ENCODE measurements at regions not wholly inside any gene's neighbourhood (a gene's known extent, or its start where the extent isn't known, plus 50 kb on each side); places are given as distances from the start of the nearest gene placed in this dataset.

DNA sequence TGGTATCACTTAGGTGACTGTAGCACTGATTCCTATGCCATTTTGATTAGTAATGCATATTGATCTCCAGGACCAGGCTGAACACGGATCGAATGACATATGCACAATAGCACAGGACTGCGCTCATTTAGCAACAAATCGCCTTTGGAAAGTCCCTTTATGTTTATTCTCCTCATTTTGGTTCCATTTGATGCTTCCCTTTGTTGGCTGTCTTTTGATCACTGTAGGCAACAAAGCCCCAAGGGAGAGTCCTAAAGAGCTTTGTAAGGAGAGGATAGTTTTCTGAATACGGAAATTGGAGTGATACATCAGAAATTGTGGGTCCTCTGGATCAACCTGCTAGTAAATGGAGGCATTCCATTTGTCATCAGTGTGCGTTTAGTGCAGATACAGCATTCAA, 1111.4 kb downstream of the SORCS1 start:
- DNase-seq (ENCODE audit: low spot score), result no peak
- Mint-ChIP-seq H3K27ac (no peak overlapping the region), H3K9me3 (peaks cover 7% of the 10 kb centered on the region), H3K4me1 (peaks cover 29% of the 10 kb centered on the region), H3K36me3 (no peaks in the 10 kb centered on the region), H3K27me3 (ENCODE audit: low read depth) (no peaks in the 10 kb centered on the region), H3K4me3 (no peak overlapping the region)
- ChIA-PET POLR2A (no interaction called here), CTCF (no interaction called here)
- ATAC-seq, result no peak
- TF ChIP-seq ZNF219 (CRISPR knock-in tag; IDR thresholded peaks at IDR 0.05; ENCODE audit: borderline replicate concordance), result no peak
- no peak for TF ChIP-seq OVOL2 (CRISPR knock-in tag; IDR thresholded peaks at IDR 0.05; ENCODE audit: borderline replicate concordance)
- no peak for TF ChIP-seq PREB (CRISPR knock-in tag; IDR thresholded peaks at IDR 0.05; ENCODE audit: borderline replicate concordance)
- no peak for TF ChIP-seq TEAD1 (CRISPR knock-in tag; IDR thresholded peaks at IDR 0.05)

GRCh38 chr10:106044503-106044902, 1120.0 kb downstream of the SORCS1 start:
- Mint-ChIP-seq H3K27ac (no peak overlapping the region), H3K36me3 (no peaks in the 10 kb centered on the region), H3K4me1 (peaks cover 9% of the 10 kb centered on the region), H3K27me3 (ENCODE audit: low read depth) (no peaks in the 10 kb centered on the region), H3K9me3 (no peaks in the 10 kb centered on the region), H3K4me3 (no peak overlapping the region)
- ATAC-seq (no peak), DNase-seq (ENCODE audit: low spot score) (no peak)
- CTCF ChIA-PET, result interaction anchor here (1.2 kb wide), 1 partner anchor 94 kb away, joined by 3 read pairs; no protein-coding TSS in a partner anchor
- POLR2A ChIA-PET, result no interaction called here
- TF ChIP-seq FOXP1 (CRISPR knock-in tag; IDR thresholded peaks at IDR 0.05; ENCODE audit: borderline replicate concordance) (no peak), NFYB (CRISPR knock-in tag; conservative IDR thresholded peaks at IDR 0.05; ENCODE audit: low read depth) (no peak), ZNF263 (CRISPR knock-in tag; IDR thresholded peaks at IDR 0.05; ENCODE audit: low read depth) (no peak), CBFB (CRISPR knock-in tag; IDR thresholded peaks at IDR 0.05; ENCODE audit: low read depth) (no peak), ELF4 (CRISPR knock-in tag; IDR thresholded peaks at IDR 0.05; ENCODE audit: low read depth) (no peak), ZNF396 (CRISPR knock-in tag; IDR thresholded peaks at IDR 0.05; ENCODE audit: borderline replicate concordance) (no peak), GRHL2 (CRISPR knock-in tag; IDR thresholded peaks at IDR 0.05; ENCODE audit: insufficient replicate concordance, severe bottlenecking) (no peak), TP53 (CRISPR knock-in tag; IDR thresholded peaks at IDR 0.05) (no peak), IRF1 (CRISPR knock-in tag; IDR thresholded peaks at IDR 0.05) (no peak)
- TF ChIP-seq, protein P1, sequence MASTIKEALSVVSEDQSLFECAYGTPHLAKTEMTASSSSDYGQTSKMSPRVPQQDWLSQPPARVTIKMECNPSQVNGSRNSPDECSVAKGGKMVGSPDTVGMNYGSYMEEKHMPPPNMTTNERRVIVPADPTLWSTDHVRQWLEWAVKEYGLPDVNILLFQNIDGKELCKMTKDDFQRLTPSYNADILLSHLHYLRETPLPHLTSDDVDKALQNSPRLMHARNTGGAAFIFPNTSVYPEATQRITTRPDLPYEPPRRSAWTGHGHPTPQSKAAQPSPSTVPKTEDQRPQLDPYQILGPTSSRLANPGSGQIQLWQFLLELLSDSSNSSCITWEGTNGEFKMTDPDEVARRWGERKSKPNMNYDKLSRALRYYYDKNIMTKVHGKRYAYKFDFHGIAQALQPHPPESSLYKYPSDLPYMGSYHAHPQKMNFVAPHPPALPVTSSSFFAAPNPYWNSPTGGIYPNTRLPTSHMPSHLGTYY (CRISPR knock-in tag; IDR thresholded peaks at IDR 0.05), result no peak

- POLR2A ChIA-PET, result no interaction called here
- DNase-seq (ENCODE audit: low spot score), result no peak
- no peak for ATAC-seq
- H3K27me3 Mint-ChIP-seq (ENCODE audit: low read depth), result no peaks in the 10 kb centered on the region
- CTCF ChIA-PET, result interaction anchor here (1.2 kb wide), 1 partner anchor 93 kb away, joined by 3 read pairs; no protein-coding TSS in a partner anchor
- no peaks in the 10 kb centered on the region for H3K36me3 Mint-ChIP-seq
- no peak overlapping the region for H3K4me3 Mint-ChIP-seq
- H3K27ac Mint-ChIP-seq, result no peak overlapping the region
- peaks cover 3% of the 10 kb centered on the region for H3K4me1 Mint-ChIP-seq
- no peaks in the 10 kb centered on the region for H3K9me3 Mint-ChIP-seq
- TF ChIP-seq HMGXB4 (CRISPR knock-in tag; IDR thresholded peaks at IDR 0.05) (no peak), ZNF396 (CRISPR knock-in tag; IDR thresholded peaks at IDR 0.05; ENCODE audit: borderline replicate concordance) (no peak), PRRX2 (CRISPR knock-in tag; IDR thresholded peaks at IDR 0.05) (no peak), TEAD4 (CRISPR knock-in tag; IDR thresholded peaks at IDR 0.05) (no peak), MXD4 (CRISPR knock-in tag; IDR thresholded peaks at IDR 0.05; ENCODE audit: borderline replicate concordance) (no peak), ZNF138 (CRISPR knock-in tag; conservative IDR thresholded peaks at IDR 0.05) (no peak), ZNF232 (CRISPR knock-in tag; IDR thresholded peaks at IDR 0.05) (no peak), NR3C1 (CRISPR knock-in tag; conservative IDR thresholded peaks at IDR 0.05; ENCODE audit: low read depth) (no peak), EMX1 (CRISPR knock-in tag; IDR thresholded peaks at IDR 0.05) (no peak)
- TF ChIP-seq, protein P2, sequence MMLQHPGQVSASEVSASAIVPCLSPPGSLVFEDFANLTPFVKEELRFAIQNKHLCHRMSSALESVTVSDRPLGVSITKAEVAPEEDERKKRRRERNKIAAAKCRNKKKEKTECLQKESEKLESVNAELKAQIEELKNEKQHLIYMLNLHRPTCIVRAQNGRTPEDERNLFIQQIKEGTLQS (CRISPR knock-in tag; conservative IDR thresholded peaks at IDR 0.05), result no peak
- TF ChIP-seq, protein P3, sequence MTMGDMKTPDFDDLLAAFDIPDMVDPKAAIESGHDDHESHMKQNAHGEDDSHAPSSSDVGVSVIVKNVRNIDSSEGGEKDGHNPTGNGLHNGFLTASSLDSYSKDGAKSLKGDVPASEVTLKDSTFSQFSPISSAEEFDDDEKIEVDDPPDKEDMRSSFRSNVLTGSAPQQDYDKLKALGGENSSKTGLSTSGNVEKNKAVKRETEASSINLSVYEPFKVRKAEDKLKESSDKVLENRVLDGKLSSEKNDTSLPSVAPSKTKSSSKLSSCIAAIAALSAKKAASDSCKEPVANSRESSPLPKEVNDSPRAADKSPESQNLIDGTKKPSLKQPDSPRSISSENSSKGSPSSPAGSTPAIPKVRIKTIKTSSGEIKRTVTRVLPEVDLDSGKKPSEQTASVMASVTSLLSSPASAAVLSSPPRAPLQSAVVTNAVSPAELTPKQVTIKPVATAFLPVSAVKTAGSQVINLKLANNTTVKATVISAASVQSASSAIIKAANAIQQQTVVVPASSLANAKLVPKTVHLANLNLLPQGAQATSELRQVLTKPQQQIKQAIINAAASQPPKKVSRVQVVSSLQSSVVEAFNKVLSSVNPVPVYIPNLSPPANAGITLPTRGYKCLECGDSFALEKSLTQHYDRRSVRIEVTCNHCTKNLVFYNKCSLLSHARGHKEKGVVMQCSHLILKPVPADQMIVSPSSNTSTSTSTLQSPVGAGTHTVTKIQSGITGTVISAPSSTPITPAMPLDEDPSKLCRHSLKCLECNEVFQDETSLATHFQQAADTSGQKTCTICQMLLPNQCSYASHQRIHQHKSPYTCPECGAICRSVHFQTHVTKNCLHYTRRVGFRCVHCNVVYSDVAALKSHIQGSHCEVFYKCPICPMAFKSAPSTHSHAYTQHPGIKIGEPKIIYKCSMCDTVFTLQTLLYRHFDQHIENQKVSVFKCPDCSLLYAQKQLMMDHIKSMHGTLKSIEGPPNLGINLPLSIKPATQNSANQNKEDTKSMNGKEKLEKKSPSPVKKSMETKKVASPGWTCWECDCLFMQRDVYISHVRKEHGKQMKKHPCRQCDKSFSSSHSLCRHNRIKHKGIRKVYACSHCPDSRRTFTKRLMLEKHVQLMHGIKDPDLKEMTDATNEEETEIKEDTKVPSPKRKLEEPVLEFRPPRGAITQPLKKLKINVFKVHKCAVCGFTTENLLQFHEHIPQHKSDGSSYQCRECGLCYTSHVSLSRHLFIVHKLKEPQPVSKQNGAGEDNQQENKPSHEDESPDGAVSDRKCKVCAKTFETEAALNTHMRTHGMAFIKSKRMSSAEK (CRISPR knock-in tag; IDR thresholded peaks at IDR 0.05; ENCODE audit: borderline replicate concordance), result no peak
Observed at GRCh38 chr10:106043863-106044262, 1120.6 kb downstream of the SORCS1 start.
